GM19239 (cell line): ENCODE measurements at regions not wholly inside any gene's neighbourhood (a gene's known extent, or its start where the extent isn't known, plus 50 kb on each side); places are given as distances from the start of the nearest gene placed in this dataset.
"Not testable (repeated sequence)": the region's sequence is repeated elsewhere in the genome, so short reads cannot be mapped to it uniquely, and the experiment has no call there.

Experiments used
- DNase-seq: peaks from one replicate; pipeline ENCODE4 v3.0.0; 2011; ENCODE audit warnings: low spot score; ENCODE audit not compliant: insufficient read length
- FAIRE-seq: peaks from 2 replicates; lab custom pipeline; 2011; peaks lifted over from hg19 to GRCh38; lab: Jason Lieb, UNC

DNA sequence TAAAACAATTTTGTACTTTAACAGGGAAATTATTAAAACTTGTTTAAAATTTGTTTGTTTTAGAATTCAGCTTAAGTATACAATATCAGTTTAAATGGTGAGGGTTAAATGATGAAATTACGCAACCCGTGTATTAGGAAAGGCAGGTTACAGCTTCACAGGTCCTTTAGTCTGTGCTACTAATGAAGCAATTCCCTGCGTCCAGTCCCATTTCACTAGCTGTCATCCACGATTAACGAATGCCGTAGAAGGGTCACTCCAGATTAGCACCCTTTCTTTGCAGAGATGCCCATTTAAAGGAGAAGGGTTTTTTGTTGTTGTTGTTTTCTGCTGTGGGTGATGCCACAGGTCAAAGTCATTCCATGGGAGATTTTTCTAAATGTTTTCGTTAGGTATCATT, 457.6 kb upstream of the SLC10A2 start:
- FAIRE-seq: no peak
- DNase-seq: no peak

DNA sequence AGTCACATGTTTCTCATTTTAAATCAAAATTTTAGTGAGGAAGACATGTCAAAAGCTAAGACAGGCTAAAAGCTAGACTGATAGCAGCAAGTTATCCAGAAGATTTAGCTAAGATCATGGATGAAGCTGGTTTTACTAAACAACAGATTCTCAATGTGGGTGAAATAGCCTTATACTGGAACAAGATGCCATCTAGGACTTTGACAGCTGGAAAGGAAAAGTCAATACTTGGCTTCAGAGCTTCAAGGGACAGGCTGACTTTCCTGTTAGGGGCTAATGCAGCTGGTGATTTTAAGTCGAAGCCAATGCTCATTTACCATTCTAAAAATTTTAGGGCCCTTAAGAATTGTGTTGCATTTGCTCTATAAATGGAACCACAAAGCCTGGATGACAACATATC, 455.3 kb upstream of the SLC10A2 start:
- no peak for FAIRE-seq
- no peak for DNase-seq

DNA sequence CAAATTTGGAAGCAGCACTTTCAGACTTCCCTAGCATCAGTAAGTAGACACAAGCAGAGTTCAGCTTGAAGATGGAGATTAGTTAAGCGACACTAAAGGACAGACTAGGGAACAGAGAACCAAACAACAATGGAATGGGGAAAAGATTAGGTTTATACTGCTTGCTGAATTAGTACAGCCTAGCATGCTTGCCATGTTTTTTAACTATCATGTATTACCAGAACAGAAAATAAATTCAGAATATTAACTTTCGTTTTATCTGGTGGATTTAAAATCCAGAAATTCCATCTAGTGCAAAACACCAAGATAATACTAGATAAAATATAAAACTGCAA, 451.5 kb upstream of the SLC10A2 start:
- DNase-seq (no peak), FAIRE-seq (no peak)

DNA sequence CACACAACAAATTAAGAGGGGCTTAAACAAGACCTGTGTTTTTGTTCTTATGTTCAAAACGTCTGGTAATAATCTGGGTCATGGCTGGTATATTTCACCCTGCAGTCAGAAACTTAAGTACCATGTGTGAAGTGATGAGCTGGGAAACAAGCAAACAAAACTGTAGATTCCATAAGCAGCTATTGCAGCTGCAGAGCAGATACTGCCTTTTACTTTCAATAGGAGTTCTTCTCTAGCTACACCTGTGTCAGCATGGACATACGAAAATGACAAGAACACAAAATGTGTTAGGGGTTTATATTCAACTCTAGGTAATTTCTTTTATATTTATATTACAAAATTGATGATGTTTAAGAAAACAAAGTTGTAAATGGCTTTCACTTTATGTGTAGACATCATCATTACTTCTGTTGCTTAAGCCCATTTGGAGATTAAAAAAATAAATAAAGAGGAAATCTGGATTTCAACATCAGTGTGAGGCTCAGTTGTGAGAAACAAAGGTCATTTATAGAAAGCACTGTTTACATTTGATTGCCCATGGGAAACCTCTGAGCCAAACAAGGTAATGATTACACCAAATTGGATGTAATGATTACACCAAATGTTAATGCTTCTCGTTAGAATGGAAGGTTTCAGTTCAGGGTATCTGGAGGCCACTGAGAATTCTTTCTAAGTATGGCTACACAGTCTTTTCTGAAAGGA, 451.0 kb upstream of the SLC10A2 start:
- peak; percentile 92 for FAIRE-seq
- peak; percentile 14 for DNase-seq

DNA sequence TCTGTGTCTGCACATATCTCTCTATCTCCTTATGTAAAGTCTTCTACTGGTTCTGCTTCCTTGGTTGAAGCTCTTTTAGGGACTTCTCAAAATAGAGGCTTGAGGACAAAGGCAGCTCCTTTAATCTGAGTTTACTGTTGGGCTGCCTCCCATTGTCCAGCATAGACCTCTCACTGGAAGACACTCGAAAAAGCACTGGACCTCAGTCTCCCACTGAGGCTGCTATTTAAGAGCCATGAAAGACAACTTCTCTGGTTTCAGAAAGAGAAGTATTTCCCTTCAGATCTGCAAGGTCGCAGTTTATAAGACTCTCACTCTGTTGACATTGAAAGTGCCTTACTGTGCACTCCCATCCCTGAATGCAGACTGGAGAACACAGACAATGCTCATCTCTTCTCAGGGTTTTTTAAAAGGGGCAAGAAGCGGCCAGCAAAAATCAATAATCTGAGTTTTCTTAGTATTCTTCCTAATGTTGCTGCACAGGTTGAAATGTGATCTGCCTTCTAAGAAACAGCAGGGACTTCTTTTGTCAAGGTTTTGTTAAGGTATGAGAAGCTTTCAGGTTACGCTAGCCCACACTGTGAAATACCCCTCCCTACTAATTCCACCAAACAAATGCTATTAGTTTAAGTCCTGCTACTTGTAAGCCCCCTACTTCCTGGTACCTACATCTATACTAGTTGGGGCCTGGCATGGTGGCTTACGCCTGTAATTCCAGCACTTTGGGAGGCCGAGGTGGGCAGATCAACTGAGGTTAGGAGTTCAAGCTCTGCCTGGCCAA, 450.0 kb upstream of the SLC10A2 start:
- no peak for DNase-seq
- peak; percentile 89 for FAIRE-seq

DNA sequence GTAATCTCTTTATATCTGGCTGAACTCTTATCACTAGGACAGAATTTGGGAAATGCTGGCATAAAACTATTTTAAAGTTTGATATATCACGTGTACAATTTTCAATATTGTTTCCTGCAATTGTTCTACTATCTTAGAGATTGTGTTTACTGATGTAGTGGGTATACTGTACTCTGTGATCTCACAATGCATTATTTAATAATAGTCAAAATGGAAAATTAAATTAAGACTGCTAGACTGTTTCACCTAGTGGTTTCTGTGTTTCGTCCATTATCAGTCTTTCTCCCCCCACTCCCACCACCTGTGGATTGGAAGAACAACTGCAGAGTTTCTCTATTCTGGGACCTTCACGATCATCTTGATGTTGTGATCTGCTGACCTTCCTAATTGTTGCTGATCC, 449.2 kb upstream of the SLC10A2 start:
- DNase-seq: no peak
- FAIRE-seq: no peak

DNA sequence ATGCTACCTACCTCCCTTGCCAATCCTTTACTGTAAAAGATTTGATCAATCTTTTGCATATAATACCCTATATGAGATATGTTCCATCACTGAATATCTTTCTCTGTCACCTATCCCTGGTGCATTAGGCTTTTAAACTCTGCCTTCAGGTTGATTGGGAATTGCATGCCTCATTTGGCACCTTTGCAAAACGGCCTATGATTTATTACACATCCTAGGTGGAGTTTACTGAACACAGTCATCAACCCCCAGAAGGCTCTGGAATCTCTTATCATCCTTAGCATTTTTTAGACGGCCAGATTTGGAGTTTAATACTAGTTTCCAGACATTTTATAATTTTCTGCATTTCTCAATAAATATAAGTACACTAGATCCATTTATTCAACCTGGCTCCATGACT, 448.4 kb upstream of the SLC10A2 start:
- DNase-seq (no peak), FAIRE-seq (no peak)

DNA sequence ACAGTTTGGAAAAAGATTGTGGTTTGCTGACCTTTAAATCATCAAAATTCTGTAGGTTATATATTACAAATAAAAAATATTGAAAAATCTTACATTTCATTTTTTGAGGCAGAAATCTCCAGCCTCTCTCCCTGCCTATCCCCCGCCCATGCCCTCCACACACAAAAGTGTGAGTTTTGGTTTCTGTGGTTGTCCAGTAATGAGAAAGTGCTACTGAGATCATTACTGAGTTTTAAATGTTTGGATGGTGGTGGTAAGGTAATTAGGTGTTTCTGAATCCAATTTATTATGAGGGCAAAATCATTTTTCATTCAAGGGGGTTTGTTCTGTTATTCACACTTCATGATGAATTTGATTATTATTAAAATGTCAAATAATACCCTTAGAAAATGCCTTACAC, 448.0 kb upstream of the SLC10A2 start:
- peak; percentile 45 for FAIRE-seq
- DNase-seq: no peak

DNA sequence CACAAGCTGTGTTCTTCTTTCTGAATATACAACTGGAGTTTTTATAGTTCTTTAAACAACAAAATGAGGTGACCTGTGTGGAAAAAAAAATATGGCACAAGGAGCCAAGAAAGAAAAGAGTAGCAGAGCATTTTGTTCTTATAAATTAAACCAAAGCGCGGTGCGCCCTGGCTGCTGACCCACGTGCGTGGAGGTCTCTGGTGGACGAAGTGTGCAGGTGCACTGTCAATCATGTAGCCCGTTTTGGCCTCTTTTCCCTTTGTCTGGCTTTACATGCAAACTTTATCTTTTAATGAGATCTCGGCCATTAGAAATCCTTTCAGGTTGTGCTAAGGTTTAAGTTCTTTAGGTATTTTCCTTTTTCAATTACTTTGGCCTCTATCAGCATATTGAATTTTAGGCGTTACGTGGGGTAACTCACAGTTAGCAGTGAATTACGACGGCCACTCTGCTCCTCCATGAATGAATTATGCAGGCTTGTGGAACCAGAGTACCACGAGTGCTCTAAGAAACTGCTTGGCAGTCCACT, 443.9 kb upstream of the SLC10A2 start:
- no peak for DNase-seq
- FAIRE-seq: no peak

DNA sequence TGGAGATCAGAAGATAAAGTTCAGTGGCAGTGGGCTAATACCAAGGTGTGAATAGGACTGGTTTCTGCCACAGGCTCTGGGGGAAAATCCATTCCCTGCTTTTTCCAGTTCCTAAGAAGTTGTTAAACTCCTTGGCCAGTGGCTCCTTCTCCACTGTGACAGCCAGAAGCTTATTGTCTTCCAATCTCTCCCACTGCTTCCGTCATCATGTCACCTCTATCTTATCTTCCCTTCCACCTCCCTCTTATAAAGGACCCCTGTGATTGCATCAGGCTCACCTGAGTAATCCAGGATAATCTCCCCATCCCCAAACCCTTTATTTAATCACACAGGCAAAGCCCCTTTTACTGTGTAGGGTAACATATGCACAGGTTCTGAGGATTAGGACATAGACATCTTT, 431.2 kb upstream of the SLC10A2 start:
- no peak for FAIRE-seq
- DNase-seq: no peak

DNA sequence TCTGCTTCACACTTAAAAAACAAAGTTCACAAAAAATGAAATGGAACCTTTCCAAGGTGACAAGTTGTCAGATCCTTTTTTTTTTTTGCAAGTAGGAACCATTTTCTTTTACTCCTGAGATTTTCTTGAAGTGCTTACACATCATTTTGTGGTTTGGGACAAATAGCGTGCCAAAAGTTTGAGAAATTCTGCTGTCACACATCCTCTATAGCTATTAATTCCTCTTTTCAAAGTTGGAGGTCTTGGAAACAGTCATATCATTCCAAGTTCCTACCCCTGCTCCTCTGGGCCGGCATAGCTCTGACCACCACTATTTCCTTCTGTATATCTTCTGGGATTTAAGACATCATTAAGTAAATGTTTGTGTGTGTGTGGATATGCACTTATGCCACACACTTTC, 421.6 kb upstream of the SLC10A2 start:
- no peak for DNase-seq
- no peak for FAIRE-seq

DNA sequence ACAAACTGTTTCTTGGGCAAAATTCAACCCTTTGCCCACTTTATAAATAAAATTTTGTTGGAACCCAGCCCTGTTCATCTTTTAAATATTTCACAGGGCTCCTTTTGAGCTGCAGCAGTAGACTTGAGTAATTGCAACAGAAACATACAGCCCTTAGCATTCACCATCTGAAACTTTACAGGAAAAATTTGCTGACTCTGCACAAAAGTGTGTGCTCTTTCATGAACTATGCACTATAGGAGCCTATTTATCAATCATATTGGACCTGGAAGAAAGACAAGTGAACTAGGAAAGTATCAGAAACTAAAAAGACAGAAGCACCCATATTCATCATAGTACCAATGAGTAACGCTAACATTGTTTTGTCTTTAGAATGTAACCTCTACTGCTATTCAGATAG, 406.9 kb upstream of the SLC10A2 start:
- DNase-seq (no peak), FAIRE-seq (no peak)

DNA sequence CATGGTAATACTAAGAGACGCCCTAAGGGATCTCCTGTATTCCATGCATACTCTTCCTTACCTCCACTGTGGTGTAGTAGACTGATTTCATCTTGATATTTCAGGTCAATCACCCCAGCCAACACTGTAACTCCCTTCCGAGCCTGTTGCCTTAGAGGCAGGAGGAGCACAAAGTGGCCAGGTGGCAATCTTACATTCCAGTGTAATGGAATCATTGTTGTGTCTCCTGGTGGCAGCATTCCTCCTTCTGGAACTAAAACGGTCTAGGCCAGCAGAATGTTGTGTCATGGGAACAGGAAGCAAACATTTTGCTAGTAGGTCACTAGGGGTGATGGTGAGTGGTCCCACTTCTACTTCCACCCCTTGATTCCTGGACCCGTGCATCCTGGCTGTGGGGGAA, 405.7 kb upstream of the SLC10A2 start:
- FAIRE-seq (no peak), DNase-seq (no peak)

DNA sequence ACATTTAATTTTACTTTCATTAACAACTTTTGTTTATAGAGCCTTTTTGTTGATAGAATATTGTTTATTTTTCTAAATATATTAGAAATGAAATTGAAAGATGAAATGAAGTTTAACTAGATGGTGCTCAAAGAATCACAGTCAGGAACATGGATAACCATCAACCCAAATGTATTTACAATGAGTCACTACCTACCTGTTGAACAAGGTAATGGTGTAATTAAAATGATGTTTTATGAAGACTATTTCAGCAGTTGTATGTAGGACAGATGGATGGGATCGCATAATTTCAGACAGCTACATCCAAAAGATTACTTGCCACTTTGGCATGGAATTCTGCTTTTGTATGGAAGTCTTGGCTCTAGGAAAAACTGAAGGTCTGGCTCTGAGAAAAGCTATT, 403.6 kb upstream of the SLC10A2 start:
- no peak for FAIRE-seq
- no peak for DNase-seq

DNA sequence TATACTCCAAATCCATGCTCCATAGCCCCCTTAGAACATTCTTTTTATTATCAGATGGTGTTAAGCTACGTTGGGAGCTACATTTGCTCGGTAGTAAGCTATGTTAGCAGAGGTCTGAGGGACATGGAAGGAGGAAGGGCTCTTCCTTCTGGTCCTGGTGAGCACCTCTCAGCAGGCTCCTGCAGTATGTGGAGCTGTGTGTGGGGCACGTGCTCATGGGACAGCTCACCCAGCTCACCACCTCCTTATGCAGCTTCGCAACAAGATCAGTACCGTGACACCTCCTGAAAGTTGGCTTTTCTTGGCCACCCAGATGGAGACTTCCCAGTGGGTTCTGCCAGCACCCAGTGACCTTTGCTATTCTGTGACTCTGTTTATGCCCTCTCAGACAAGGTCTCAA, 400.5 kb upstream of the SLC10A2 start:
- FAIRE-seq: no peak

DNA sequence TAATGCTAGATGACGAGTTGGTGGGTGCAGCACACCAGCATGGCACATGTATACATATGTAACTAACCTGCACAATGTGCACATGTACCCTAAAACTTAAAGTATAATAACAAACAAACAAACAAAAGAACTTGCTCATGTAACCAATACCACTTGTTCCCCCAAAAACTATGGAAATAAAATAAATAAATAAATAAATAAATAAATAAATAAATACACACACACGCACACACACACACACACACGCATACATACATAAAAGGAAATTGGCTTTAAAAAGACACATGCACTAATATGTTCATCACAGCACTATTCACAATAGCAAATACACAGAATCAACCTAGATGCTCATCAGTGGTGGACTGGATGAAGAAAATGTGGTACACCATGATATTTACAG, 394.0 kb upstream of the SLC10A2 start:
- FAIRE-seq, DNase-seq: not testable (repeated sequence)

More for the DNA sequence above, 400.5 kb upstream of the SLC10A2 start:
- DNase-seq: no peak

DNA sequence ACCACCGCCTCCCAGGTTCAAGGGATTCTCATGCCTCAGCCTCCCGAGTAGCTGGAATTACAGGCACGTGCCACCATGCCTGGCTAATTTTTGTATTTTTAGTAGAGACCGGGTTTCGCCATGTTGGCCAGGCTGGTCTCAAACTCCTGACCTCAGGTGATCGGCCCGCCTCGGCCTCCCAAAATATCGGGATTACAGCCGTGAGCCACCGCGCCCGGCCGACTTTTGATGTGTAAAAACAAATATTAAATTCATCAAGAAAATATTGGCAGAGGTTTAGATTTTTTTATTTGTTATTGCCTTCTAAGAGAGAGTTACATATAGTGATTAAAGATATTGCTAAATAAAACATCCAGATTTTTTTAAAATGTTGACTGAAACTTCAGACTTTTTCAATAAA, 390.8 kb upstream of the SLC10A2 start:
- DNase-seq, FAIRE-seq: not testable (repeated sequence)

DNA sequence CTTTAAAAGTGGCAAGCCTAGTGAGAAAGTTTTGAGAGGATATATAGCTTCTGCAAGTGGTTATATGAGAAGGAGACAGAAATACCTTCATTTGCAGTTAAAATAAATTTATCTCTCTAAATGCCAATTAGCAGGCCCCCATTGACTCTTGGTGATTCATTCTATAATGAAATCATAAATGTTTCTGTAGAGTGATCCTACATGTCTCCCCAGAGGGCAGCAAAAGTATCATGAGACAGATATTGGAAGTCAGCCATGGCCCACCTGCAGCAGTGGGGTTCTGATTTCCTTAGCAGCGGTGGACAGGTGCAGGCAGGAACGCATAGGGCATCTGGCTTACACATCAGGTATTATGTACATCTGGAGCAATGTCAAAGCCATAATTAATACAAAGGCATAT, 385.4 kb upstream of the SLC10A2 start:
- no peak for FAIRE-seq
- DNase-seq: no peak

DNA sequence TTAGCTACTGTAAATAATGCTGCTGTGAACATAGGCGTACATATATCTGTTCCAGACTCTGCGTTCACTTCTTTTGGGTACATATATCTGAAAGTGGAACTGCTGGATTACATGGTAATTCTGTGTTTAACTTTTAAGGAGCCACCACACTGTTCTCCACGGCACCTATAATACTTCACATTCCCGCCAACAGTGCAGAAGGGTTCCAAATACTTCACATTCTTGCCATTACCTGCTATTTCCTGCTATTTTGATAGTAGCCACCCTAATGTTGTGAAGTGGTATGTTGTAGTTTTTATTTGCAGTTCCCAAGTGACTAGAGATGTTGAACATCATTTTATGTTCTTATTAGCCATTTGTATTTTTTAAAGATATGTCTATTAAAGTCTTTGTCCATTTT, 377.4 kb upstream of the SLC10A2 start:
- no peak for DNase-seq
- FAIRE-seq: no peak

DNA sequence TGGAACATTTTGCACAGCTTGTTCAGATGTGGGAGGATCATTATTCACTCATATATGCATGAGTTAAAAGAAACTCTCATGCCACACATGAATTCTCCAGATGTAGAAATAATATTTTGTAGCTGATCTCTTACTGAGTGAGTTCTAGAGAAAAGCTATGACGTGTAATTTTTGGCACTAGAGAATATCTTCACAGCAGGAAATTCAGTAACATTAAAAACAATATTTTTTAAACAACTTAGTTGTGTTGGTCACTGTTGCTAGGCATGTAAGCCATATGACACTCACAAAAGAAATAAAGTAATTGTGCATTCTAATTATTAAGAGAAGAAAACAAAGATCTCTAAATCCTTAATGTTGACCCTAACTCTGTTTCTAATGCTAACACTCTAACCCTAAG, 371.4 kb upstream of the SLC10A2 start:
- FAIRE-seq: no peak
- DNase-seq: no peak

DNA sequence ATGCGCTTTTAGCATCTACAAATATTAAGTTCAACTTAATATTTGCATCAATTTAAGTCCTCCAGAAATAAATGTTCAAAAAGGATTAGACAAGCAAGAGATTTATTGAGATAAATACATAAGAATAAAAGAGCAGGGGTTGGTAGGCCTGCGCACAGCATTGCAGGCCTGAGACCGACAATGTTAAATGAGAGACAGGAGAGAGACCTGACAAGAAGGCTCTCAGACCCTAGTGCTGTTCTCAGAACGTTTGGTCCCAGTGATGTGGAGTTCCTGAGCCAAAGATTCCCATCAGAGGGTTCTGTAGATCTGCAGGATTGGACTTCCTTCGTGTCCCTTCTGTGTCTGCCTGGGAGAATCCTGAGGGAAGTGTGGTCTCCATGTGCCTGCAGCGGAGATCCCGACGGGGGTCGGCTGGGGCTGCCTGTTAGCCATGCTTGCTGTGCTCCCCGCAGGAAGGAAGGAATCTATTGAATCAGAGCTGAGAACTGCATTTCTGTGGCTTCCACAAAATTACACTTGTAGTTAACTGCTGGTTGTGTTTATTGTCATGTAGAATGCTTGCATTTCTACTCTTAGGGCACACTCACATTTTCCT, 369.9 kb upstream of the SLC10A2 start:
- FAIRE-seq: no peak
- DNase-seq: no peak
